Neural progenitor cell (in vitro differentiated cells): ENCODE measurements at regions not wholly inside any gene's neighbourhood (a gene's known extent, or its start where the extent isn't known, plus 50 kb on each side); places are given as distances from the start of the nearest gene placed in this dataset.

Experiments used
- CTCF ChIP-seq: fragments of 200-600 bp; sonication (generic); IDR thresholded peaks from 2 replicates; pipeline ENCODE4 v1.5.1; 2017; ENCODE audit warnings: antibody characterized with exemption, mild to moderate bottlenecking
- EZH2 ChIP-seq: fragments of 200-600 bp; sonication (generic); IDR thresholded peaks from 2 replicates; pipeline ENCODE4 v1.6.1; 2017; ENCODE audit warnings: antibody characterized with exemption, mild to moderate bottlenecking, moderate library complexity
- EZH2phosphoT487 ChIP-seq: fragments of 200-600 bp; sonication (generic); IDR thresholded peaks from 2 replicates; pipeline ENCODE4 v1.6.1; 2017; ENCODE audit warnings: antibody characterized with exemption

DNA sequence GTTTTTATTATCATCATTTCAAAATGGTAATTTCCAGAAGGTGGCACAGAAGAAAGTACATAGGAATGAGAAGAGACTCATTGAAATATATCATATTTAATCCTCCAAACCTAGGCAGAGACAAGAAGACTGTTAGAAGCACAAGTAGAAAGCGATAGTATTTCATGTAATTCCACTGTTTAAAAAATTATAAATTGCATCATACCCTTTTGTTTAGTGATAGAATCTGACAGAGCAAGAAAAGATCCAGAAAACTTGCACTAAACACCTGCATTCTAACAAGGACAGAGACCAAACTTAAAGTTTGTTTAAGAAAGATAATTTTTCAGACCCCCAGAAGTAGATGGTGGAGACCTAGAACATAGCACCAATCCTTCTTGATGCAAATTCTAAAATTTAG is 56.9 kb upstream of the CD96 start:
- TF ChIP-seq CTCF (no peak), EZH2phosphoT487 (no peak), EZH2 (no peak)
